Inflammatory macrophage (primary cell): ENCODE measurements at regions not wholly inside any gene's neighbourhood (a gene's known extent, or its start where the extent isn't known, plus 50 kb on each side); places are given as distances from the start of the nearest gene placed in this dataset.

Experiments
- DNase-seq, 2 donors: peaks; one replicate each; pipeline ENCODE4 v3.0.0-alpha.2; 2020 to 2022

DNA sequence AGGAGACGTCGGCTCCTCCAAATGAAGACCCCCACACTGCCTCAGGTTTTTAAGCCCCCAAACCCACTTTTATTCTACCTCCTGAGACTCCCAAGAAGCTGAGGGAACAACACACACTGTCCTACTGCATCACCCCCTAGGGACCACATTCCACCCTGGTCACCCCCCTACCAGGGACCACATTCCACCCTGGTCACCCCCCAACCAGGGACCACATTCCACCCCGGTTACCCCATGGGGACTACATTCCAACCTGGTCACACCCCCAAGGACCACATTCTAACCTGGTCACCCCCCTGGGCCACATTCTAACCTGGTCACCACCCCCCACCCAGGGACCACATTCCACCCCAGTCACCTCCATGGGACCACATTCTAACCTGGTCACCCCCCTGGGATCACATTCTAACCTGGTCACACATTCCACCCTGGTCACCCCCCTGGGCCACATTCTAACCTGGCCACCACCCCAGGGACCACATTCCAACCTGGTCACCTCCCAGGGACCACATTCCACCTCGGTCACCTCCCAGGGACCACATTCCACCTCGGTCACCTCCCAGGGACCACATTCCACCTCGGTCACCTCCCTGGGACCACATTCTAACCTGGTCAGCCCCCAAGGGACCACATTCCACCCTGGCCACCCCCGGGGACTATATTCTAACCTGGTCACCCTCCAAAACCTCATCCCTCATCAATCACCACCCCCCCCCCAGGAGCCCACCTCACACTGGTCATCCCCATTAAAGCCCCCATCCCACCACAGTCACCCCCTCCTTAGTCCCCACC, 587.6 kb downstream of the NPHP4 start:
- DNase-seq: no peak

DNA sequence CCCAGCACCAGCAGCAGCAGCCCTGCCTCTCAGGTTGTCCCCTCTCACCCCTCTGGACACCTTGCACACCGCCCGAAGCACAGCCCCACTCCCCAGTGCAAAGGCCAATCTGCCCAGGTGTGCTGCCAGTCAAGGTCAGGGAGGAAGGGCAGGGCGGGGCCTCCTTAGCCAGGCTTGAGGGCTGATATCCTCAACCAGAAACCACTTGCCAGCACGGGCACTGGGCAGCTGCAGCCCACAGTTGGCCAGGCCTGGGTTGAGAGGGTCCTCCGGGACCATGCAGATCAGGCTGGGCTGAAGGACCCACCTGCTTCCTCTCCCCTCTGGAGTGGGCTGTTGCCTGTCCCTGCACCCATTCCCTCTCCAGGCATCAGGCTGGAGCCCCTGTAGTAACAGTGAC, 588.3 kb downstream of the NPHP4 start:
- DNase-seq: no peak

DNA sequence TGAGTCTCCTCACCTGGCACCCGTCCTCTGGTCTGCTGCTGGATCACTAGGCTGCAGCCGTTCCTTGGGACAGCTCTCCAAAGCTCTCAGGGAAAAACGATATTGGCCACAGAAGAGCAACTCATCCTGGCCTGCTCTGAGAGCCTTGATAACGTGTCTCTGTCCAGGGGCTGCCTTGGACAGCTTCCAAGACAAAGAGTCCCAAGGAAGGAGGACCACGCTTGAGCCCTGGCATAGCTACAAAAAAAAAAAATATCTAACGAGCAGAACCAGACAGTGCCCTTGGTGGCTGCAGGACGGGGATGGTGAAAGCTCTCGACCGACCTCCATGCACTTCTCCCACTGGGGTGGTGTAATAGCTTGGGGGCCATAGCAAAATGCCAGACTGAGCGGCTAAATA, 589.6 kb downstream of the NPHP4 start:
- DNase-seq: no peak

DNA sequence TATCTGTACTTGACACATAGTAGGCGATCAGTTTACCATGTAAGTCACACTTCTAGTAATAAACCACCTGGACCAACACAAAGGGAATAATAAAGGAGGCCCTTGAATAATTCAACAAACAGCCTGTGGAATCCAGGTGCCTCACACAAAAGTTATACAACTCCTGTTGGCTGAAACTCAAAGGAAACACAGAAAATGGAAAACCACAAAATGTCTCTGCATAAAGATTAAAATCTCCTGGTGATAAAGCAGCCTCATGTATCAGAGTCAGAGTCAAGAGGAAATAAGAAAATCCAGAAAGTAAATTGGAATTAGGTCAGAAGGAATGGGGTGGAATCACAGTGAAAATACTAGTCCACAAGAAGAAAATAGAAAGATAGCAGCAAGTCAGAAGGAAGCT, 592.5 kb downstream of the NPHP4 start:
- DNase-seq: no peak

DNA sequence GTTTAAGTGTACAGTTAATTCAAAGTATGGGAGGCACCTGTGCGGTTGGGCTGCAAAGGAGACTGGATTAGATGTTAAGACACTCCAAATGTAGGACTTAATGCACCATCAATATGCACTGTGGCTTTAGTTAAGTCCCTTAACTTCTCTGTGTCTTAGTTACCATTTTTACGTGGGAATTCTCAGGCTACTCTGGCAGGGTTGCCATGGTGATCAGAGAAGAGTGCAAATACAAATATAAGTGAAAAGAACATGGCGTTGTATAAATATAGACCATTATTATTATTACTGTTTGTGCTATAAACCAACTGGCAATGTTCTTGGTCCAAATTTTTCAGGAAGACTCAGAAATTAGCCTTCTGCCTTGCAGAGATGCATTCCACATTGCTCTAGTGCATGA, 595.6 kb downstream of the NPHP4 start:
- no peak for DNase-seq

- no peak for DNase-seq
These were observed 598.1 kb downstream of the NPHP4 start for GRCh38 chr1:5394111-5394510.

DNA sequence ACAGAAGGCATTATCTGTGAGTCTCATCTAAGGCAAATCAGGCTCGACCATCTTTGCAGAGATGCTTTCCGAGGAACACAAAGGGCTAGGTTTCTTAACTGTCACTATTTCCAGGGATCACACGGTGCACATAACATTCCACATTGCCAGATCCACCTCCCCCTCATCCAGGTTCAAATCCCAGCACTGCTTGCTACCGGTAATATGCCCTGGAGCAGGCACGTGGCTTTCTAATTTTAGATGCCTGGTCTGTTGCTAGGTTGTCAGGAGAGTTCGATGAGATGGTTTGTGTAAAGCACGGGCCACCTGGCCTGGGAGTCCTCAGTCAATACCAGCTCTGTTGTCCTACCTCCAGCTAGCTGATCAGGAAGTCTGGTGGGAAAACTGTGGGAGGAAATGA, 598.6 kb downstream of the NPHP4 start:
- no peak for DNase-seq

DNA sequence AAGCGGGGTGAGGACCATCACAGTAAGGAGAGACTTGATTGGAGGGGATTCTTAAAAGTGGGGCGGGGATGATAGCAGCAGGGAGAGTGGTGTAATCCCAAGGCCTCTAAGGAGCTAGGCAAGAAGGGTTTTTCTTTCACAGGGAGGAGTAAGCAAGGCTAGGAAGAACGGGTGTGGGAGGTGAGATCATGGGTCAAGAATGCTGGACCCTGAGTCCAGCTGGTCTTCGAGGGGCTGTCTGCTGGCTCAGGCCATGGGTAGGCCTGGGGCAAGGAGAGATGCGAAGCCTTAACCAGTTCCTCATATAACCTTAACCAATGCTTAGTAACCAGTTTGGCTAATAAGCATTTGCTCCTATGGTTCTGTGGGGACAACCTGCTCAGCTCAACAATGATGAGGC, 599.1 kb downstream of the NPHP4 start:
- no peak for DNase-seq

DNA sequence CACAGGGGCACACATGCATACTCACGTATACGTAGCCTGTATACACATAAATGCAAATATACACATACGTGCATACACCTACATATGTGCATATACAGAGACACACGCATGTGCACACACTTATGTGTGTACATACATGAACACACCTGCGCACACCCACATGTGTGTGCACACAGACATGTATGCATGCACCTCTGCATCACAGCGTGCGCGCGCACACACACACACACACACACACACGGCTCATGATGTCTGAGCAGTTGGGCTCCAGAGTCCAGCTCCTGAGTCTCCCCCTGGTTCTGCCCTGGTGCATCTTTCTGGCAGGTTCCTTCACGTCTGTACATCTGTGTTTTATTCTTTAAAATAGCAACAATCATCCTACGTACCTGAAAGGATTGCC, 600.5 kb downstream of the NPHP4 start:
- no peak for DNase-seq

- DNase-seq: no peak
These were observed 601.7 kb downstream of the NPHP4 start for GRCh38 chr1:5390504-5390903.

DNA sequence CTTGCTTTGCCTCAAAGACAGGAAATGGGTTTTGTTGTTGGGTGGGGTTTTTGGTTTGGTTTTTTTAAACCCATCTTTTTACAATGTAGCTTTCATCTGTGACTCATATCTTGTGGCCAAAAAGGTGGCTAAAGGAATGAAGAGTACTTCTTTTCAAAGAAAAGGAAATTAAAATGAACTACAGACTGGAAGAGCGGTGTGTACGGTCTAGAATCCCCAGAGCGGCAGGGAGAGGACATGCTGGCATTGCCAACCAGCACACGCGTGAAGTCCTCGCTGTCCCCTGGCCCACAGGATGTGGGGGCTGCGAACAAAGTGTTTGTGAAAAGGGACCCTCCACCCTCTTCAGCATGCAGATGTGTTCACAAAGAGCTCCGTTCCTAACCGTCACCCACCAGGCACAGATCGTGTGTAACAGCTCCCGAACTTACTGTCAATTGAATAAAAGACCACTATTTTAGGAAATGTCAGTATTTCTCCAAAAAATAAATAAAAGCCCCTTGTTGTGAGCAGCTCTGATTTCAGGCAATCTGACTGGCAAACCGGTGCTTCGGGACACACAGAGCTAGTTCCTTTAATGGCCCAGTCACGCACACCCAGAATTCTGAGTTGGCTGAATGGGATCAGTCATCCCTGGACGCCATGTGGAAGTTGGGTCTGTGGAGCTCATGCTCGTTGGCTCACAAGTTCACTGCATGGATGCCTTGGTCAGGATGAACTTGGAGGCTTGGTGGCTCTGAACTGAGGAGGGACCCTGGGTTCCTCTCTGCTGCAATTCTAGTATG, 602.9 kb downstream of the NPHP4 start:
- DNase-seq: no peak

DNA sequence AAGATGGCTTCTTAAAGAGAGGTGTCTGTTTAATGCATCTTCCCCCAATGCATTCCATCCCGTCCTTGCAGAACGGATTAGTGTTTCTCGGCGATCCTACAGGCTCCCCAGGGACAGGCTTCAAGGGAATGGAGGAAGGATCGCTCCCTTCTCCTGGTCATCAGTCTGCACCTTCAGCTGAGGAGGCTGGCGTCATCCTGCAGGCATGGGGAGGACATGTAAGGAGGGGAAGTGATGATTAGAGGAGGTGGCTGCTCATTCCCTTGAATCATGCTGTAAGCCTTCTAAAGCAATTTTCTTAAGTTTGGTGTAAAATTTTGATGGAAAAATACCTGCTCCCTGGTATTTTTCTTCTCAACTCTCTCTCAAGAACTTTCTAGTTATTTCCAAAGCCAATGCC, 603.6 kb downstream of the NPHP4 start:
- no peak for DNase-seq

GRCh38 chr1:5386371-5386770, 605.9 kb downstream of the NPHP4 start:
- DNase-seq: no peak

DNA sequence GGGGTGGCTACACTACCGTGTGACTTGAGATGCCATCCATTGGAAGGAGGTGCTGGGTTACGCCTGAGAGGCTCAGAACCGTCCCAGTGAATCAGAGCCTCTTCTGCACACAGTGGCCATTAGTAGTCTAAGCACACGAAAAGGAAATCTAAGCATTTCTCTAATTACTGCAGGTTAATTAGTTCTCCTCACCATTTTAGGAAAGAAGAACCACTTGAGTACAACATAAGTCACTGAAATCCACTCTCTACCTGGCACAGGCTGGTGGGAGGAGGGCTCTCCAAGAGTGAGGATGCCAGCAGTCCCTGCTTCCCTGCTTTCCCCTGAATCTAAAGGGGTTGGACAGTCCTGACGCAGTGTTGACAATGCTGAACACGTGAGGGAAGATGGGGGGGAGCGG, 606.3 kb downstream of the NPHP4 start:
- no peak for DNase-seq

- no peak for DNase-seq
These were observed 607.0 kb downstream of the NPHP4 start for GRCh38 chr1:5385096-5385799.

DNA sequence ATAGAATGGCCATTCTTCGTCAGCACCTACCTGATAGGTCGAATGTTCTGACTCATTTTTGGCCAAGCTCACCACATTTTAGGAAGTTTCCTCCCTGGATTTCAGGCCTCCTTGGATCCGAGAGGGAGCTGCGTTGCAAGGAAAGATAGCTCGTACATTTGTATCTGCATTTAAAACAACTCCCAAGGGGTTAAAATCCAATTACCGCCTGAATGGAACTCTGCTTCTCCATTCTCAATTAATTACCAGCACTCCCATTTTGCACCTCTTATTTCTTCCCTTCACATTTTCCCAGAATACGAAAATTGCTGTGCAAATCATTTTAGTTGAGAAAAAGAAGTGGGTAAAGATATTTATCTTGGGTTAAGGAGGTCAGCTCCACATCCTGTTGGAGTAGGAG, 610.7 kb downstream of the NPHP4 start:
- no peak for DNase-seq

- DNase-seq: no peak
These were observed 613.0 kb downstream of the NPHP4 start for GRCh38 chr1:5379176-5379759.

DNA sequence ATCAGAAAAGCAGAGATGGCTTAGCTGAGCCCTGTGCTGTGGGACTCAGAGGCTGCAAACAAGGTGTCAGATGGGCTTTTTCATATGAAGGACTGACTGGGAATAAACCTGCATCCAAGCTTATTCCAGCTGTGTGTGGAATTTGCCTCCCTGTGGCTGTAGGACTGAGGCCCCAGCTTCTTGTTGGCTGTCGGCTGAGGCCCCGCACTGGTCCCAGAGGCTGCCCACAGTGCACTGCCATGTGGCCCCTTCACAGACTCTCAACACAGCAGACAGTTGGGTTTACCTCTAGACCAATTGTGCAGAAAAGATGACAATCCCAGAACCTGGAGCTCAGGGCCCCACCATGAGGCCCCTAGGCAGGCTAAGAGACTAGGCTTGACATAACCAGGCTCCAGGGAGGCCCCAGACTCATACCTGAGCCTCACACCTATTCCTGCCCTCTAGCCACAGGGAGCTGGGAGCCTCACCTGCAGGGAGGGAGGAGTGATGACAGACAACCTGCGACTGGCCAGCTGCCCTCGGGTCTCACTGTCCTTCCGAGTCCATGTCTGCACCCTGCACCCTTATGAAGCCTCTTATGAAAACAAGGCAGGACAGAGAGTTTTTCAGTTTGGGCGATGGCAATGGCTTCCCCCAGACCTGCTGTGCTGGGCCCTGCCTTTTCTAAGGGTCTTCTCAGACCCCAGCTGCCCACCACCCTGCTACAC, 615.5 kb downstream of the NPHP4 start:
- no peak for DNase-seq

DNA sequence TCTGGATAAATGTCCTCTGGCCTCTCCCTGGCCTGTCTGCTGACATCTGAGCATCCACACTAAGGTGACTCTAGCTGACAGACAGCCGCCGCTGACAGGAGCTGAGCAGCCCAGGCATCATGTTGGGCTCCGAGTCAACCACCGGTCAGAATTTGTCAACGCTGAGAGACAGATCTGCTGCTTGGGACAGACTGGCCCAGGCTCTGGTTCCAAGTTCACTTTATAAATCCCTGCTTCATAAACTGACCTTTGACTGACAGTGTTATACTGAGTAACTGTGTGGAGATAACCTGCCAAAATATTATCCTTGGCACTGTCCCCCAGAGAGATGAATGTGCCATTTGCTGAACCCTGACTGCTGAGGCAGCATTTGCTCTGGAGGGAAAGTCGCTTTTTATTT, 616.7 kb downstream of the NPHP4 start:
- DNase-seq: no peak

DNA sequence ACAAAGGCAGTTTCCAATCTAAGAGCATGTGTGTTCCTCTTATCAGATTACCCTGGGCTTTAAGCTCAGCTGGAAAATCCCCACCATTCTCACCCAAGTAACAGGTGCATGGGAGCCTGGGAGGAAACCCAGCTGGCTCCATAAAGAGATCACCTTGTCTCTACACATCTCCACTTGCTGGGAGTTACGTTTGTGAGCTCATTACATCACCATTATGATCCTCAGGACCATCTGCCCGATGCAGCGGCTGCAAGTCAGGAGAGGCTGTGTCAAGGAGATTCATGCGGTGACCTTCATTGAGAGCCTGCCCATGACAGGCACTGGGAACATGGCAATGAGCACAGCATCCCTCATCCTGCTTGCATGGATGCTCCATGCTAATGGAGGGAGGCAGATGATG, 618.0 kb downstream of the NPHP4 start:
- no peak for DNase-seq

DNA sequence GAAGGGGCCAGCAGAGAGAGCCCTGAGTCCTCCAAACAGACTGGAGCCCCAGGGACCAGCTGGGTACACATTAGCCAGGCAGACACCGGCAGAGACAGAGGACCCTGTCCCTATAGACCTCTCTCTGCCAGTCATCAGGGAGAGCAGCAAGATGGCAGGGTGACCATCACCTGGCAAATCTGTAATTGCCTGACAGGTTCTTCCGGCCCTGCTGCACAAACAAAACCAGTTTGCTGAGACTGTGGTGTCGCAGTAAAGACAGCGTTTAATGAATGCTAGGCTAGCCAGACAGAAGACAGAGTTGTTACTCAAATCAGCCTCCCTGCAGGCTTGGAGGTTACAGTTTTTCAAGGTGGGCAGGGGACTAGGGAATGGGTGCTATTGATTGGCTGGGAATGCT, 618.9 kb downstream of the NPHP4 start:
- no peak for DNase-seq

GRCh38 chr1:5371270-5371669, 621.0 kb downstream of the NPHP4 start:
- no peak for DNase-seq

GRCh38 chr1:5370311-5370710, 621.9 kb downstream of the NPHP4 start:
- DNase-seq: no peak
